A673 (cell line): ENCODE measurements at regions not wholly inside any gene's neighbourhood (a gene's known extent, or its start where the extent isn't known, plus 50 kb on each side); places are given as distances from the start of the nearest gene placed in this dataset.

Experiments
- CTCF ChIP-seq: fragments of 300-800, 200-600 bp; sonication (generic); conservative IDR thresholded peaks from 2 replicates; pipeline ENCODE4 v1.5.1; 2017; ENCODE audit warnings: low read depth, mild to moderate bottlenecking, antibody characterized with exemption, low read length, moderate library complexity, mixed read lengths
- EZH2 ChIP-seq: fragments of 200-600 bp; sonication (generic); IDR thresholded peaks from 2 replicates; pipeline ENCODE4 v1.6.1; 2017; ENCODE audit warnings: borderline replicate concordance, low read depth, mild to moderate bottlenecking, mixed read lengths, antibody characterized with exemption, low read length; ENCODE audit not compliant: poor library complexity, severe bottlenecking

DNA sequence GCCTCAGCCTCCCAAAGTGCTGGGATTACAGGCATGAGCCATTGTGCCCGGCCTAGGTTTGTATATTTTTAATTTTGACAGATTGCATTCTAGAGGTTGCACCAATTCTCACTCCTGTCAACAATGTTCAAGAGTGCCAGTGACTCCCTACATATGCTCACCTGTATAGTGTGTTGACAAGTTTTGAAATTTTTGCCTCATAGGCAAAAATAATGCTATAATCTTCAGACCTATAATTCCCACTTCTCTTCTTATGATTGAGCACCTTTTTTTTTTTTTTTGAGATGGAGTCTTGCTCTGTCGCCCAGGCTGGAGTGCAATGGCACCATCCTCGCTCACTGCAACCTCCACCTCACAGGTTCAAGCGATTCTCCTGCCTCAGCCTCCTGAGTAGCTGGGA is 139.7 kb downstream of the EVX1 start:
- TF ChIP-seq CTCF = no peak
- TF ChIP-seq EZH2 = no peak
